ENCODE measurements at regions not wholly inside any gene's neighbourhood (a gene's known extent, or its start where the extent isn't known, plus 50 kb on each side); places are given as distances from the start of the nearest gene placed in this dataset.

GRCh38 chr7:41813286-41813685 is 110.4 kb upstream of the INHBA start:
- H3K27ac ChIP-seq (ENCODE audit: low read depth, low read length): no peak overlapping the region

GRCh38 chr7:41811941-41812340 is 109.1 kb upstream of the INHBA start:
- Histone ChIP-seq H3K9ac (ENCODE audit: low read length) (no peak overlapping the region), H3K4me1 (ENCODE audit: insufficient read depth, low read length) (no peaks in the 10 kb centered on the region), H3K4me3 (ENCODE audit: low read depth in 1 of 2, low read length in 2 of 2) (no peak overlapping the region), H3K9me3 (ENCODE audit: low read length) (no peaks in the 10 kb centered on the region), H3K27ac (ENCODE audit: low read depth, low read length) (no peak overlapping the region), H3K36me3 (ENCODE audit: insufficient read depth, low read length) (no peaks in the 10 kb centered on the region), H3K27me3 (ENCODE audit: control insufficient read depth in 1 of 2, insufficient read depth in 2 of 2, low read length in 2 of 2) (no peaks in the 10 kb centered on the region)

More at GRCh38 chr7:41813286-41813685, 110.4 kb upstream of the INHBA start:
- Histone ChIP-seq H3K4me3 (ENCODE audit: low read depth in 1 of 2, low read length in 2 of 2) (no peak overlapping the region), H3K9ac (ENCODE audit: low read length) (no peak overlapping the region), H3K9me3 (ENCODE audit: low read length) (no peaks in the 10 kb centered on the region), H3K4me1 (ENCODE audit: insufficient read depth, low read length) (no peaks in the 10 kb centered on the region), H3K36me3 (ENCODE audit: insufficient read depth, low read length) (no peaks in the 10 kb centered on the region), H3K27me3 (ENCODE audit: control insufficient read depth in 1 of 2, insufficient read depth in 2 of 2, low read length in 2 of 2) (no peaks in the 10 kb centered on the region)

GRCh38 chr7:41809940-41810576 is 107.2 kb upstream of the INHBA start:
- Histone ChIP-seq H3K36me3 (ENCODE audit: insufficient read depth, low read length) (no peaks in the 10 kb centered on the region), H3K27ac (ENCODE audit: low read depth, low read length) (no peak overlapping the region), H3K4me1 (ENCODE audit: insufficient read depth, low read length) (no peaks in the 10 kb centered on the region), H3K27me3 (ENCODE audit: control insufficient read depth in 1 of 2, insufficient read depth in 2 of 2, low read length in 2 of 2) (no peaks in the 10 kb centered on the region), H3K9me3 (ENCODE audit: low read length) (no peaks in the 10 kb centered on the region), H3K4me3 (ENCODE audit: low read depth in 1 of 2, low read length in 2 of 2) (no peak overlapping the region), H3K9ac (ENCODE audit: low read length) (no peak overlapping the region)

- Histone ChIP-seq H3K36me3 (ENCODE audit: insufficient read depth, low read length) (no peaks in the 10 kb centered on the region), H3K27me3 (ENCODE audit: control insufficient read depth in 1 of 2, insufficient read depth in 2 of 2, low read length in 2 of 2) (no peaks in the 10 kb centered on the region), H3K27ac (ENCODE audit: low read depth, low read length) (no peak overlapping the region)
These were observed 106.6 kb upstream of the INHBA start for GRCh38 chr7:41809529-41809939.

GRCh38 chr7:41809116-41809515 is 106.2 kb upstream of the INHBA start:
- no peak overlapping the region for H3K27ac ChIP-seq (ENCODE audit: low read depth, low read length)
- no peaks in the 10 kb centered on the region for H3K36me3 ChIP-seq (ENCODE audit: insufficient read depth, low read length)
- no peaks in the 10 kb centered on the region for H3K9me3 ChIP-seq (ENCODE audit: low read length)
- no peak overlapping the region for H3K4me3 ChIP-seq (ENCODE audit: low read depth in 1 of 2, low read length in 2 of 2)
- H3K27me3 ChIP-seq (ENCODE audit: control insufficient read depth in 1 of 2, insufficient read depth in 2 of 2, low read length in 2 of 2): no peaks in the 10 kb centered on the region
- H3K9ac ChIP-seq (ENCODE audit: low read length): no peak overlapping the region
- no peaks in the 10 kb centered on the region for H3K4me1 ChIP-seq (ENCODE audit: insufficient read depth, low read length)

More at GRCh38 chr7:41809529-41809939, 106.6 kb upstream of the INHBA start:
- Histone ChIP-seq H3K9ac (ENCODE audit: low read length) (no peak overlapping the region), H3K4me3 (ENCODE audit: low read depth in 1 of 2, low read length in 2 of 2) (no peak overlapping the region), H3K4me1 (ENCODE audit: insufficient read depth, low read length) (no peaks in the 10 kb centered on the region), H3K9me3 (ENCODE audit: low read length) (no peaks in the 10 kb centered on the region)

- H3K9ac ChIP-seq (ENCODE audit: low read length): no peak overlapping the region
- H3K27me3 ChIP-seq (ENCODE audit: control insufficient read depth in 1 of 2, insufficient read depth in 2 of 2, low read length in 2 of 2): no peaks in the 10 kb centered on the region
- H3K27ac ChIP-seq (ENCODE audit: low read depth, low read length): no peak overlapping the region
- no peaks in the 10 kb centered on the region for H3K36me3 ChIP-seq (ENCODE audit: insufficient read depth, low read length)
- H3K9me3 ChIP-seq (ENCODE audit: low read length): no peaks in the 10 kb centered on the region
- H3K4me3 ChIP-seq (ENCODE audit: low read depth in 1 of 2, low read length in 2 of 2): no peak overlapping the region
- no peaks in the 10 kb centered on the region for H3K4me1 ChIP-seq (ENCODE audit: insufficient read depth, low read length)
These were observed 105.7 kb upstream of the INHBA start for GRCh38 chr7:41808541-41808940.

- Histone ChIP-seq H3K36me3 (ENCODE audit: insufficient read depth, low read length) (no peaks in the 10 kb centered on the region), H3K27ac (ENCODE audit: low read depth, low read length) (no peak overlapping the region), H3K27me3 (ENCODE audit: control insufficient read depth in 1 of 2, insufficient read depth in 2 of 2, low read length in 2 of 2) (no peaks in the 10 kb centered on the region), H3K9ac (ENCODE audit: low read length) (no peak overlapping the region), H3K4me1 (ENCODE audit: insufficient read depth, low read length) (no peaks in the 10 kb centered on the region), H3K4me3 (ENCODE audit: low read depth in 1 of 2, low read length in 2 of 2) (no peak overlapping the region), H3K9me3 (ENCODE audit: low read length) (no peaks in the 10 kb centered on the region)
These were observed 100.7 kb upstream of the INHBA start for GRCh38 chr7:41803569-41803968.

GRCh38 chr7:41796331-41796730 is 93.4 kb upstream of the INHBA start:
- Histone ChIP-seq H3K9ac (ENCODE audit: low read length) (no peak overlapping the region), H3K27ac (ENCODE audit: low read depth, low read length) (no peak overlapping the region), H3K4me3 (ENCODE audit: low read depth in 1 of 2, low read length in 2 of 2) (no peak overlapping the region), H3K4me1 (ENCODE audit: insufficient read depth, low read length) (no peaks in the 10 kb centered on the region), H3K36me3 (ENCODE audit: insufficient read depth, low read length) (no peaks in the 10 kb centered on the region), H3K9me3 (ENCODE audit: low read length) (peaks cover 2% of the 10 kb centered on the region), H3K27me3 (ENCODE audit: control insufficient read depth in 1 of 2, insufficient read depth in 2 of 2, low read length in 2 of 2) (no peaks in the 10 kb centered on the region)

GRCh38 chr7:41795276-41795833 is 92.5 kb upstream of the INHBA start:
- Histone ChIP-seq H3K27me3 (ENCODE audit: control insufficient read depth in 1 of 2, insufficient read depth in 2 of 2, low read length in 2 of 2) (no peaks in the 10 kb centered on the region), H3K27ac (ENCODE audit: low read depth, low read length) (no peak overlapping the region), H3K9ac (ENCODE audit: low read length) (no peak overlapping the region), H3K9me3 (ENCODE audit: low read length) (peaks cover 2% of the 10 kb centered on the region), H3K4me3 (ENCODE audit: low read depth in 1 of 2, low read length in 2 of 2) (no peak overlapping the region), H3K36me3 (ENCODE audit: insufficient read depth, low read length) (no peaks in the 10 kb centered on the region), H3K4me1 (ENCODE audit: insufficient read depth, low read length) (no peaks in the 10 kb centered on the region)

- Histone ChIP-seq H3K27ac (ENCODE audit: low read depth, low read length) (no peak overlapping the region), H3K9me3 (ENCODE audit: low read length) (peaks cover 2% of the 10 kb centered on the region), H3K4me3 (ENCODE audit: low read depth in 1 of 2, low read length in 2 of 2) (no peak overlapping the region), H3K4me1 (ENCODE audit: insufficient read depth, low read length) (no peaks in the 10 kb centered on the region), H3K27me3 (ENCODE audit: control insufficient read depth in 1 of 2, insufficient read depth in 2 of 2, low read length in 2 of 2) (no peaks in the 10 kb centered on the region), H3K36me3 (ENCODE audit: insufficient read depth, low read length) (no peaks in the 10 kb centered on the region), H3K9ac (ENCODE audit: low read length) (no peak overlapping the region)
These were observed 90.7 kb upstream of the INHBA start for GRCh38 chr7:41793556-41793955.

- H3K27me3 ChIP-seq (ENCODE audit: control insufficient read depth in 1 of 2, insufficient read depth in 2 of 2, low read length in 2 of 2): no peaks in the 10 kb centered on the region
- no peak overlapping the region for H3K4me3 ChIP-seq (ENCODE audit: low read depth in 1 of 2, low read length in 2 of 2)
- H3K4me1 ChIP-seq (ENCODE audit: insufficient read depth, low read length): no peaks in the 10 kb centered on the region
- H3K9ac ChIP-seq (ENCODE audit: low read length): no peak overlapping the region
- H3K36me3 ChIP-seq (ENCODE audit: insufficient read depth, low read length): no peaks in the 10 kb centered on the region
- H3K9me3 ChIP-seq (ENCODE audit: low read length): peaks cover 2% of the 10 kb centered on the region
- no peak overlapping the region for H3K27ac ChIP-seq (ENCODE audit: low read depth, low read length)
These were observed 89.2 kb upstream of the INHBA start for GRCh38 chr7:41792120-41792519.

- H3K4me1 ChIP-seq (ENCODE audit: insufficient read depth, low read length): no peaks in the 10 kb centered on the region
- H3K9me3 ChIP-seq (ENCODE audit: low read length): no peaks in the 10 kb centered on the region
- no peak overlapping the region for H3K27ac ChIP-seq (ENCODE audit: low read depth, low read length)
- no peaks in the 10 kb centered on the region for H3K36me3 ChIP-seq (ENCODE audit: insufficient read depth, low read length)
- no peak overlapping the region for H3K9ac ChIP-seq (ENCODE audit: low read length)
- H3K4me3 ChIP-seq (ENCODE audit: low read depth in 1 of 2, low read length in 2 of 2): no peak overlapping the region
- H3K27me3 ChIP-seq (ENCODE audit: control insufficient read depth in 1 of 2, insufficient read depth in 2 of 2, low read length in 2 of 2): no peaks in the 10 kb centered on the region
These were observed 85.7 kb upstream of the INHBA start for GRCh38 chr7:41788556-41788955.
